ENCODE measurements at regions not wholly inside any gene's neighbourhood (a gene's known extent, or its start where the extent isn't known, plus 50 kb on each side); places are given as distances from the start of the nearest gene placed in this dataset.

DNA sequence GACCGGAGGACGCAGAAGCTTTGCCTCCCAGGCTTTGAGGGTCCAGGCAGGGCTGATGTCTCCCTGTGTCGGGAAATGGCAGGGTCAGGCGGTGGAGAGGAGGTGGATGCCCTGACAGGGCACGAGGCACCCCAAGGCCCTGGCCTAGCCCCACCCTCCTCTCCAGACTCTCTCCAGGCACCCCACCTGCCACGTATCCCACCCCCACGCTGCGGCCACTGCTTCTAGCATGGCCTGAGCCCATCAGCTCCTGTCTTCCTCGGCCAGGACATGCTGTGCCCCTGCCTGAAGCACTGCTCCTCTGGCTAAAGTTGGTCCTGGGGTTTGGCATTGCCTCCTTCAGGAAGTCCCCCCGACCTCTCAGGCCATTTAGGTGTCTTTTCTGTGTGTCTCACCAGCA lies 64.2 kb upstream of the RXRA start:
- H3K27ac ChIP-seq (ENCODE audit: low read depth, low read length, poor library complexity, severe bottlenecking) = no peak overlapping the region
- no peak overlapping the region for H3K4me3 ChIP-seq (ENCODE audit: low read depth, low read length, poor library complexity, severe bottlenecking)
- ChIA-PET CTCF (ENCODE audit: unreplicated experiment) (no interaction called here), POLR2A (no interaction called here)
- DNase-seq (ENCODE audit: low spot score) = no peak
- H3K79me2 ChIP-seq (ENCODE audit: insufficient read depth, low read depth, low read length) = no peaks in the 10 kb centered on the region
- no peak overlapping the region for H3K4me2 ChIP-seq (ENCODE audit: low read length)
- no peaks in the 10 kb centered on the region for H3K9me2 ChIP-seq (ENCODE audit: insufficient read depth, low read length)
- intact Hi-C loops (cut with micrococcal nuclease; ENCODE audit: unreplicated experiment) = no loop called here
- H3K36me3 ChIP-seq (ENCODE audit: insufficient read depth, low read length) = no peaks in the 10 kb centered on the region
- TF ChIP-seq EZH2phosphoT487 (IDR thresholded peaks at IDR 0.05; ENCODE audit: borderline replicate concordance, low read depth, low read length) (no peak), CTCF (conservative IDR thresholded peaks at IDR 0.05; ENCODE audit: low read length) (no peak)
- H3K9me3 ChIP-seq (ENCODE audit: low read length) = no peaks in the 10 kb centered on the region
- H3K4me1 ChIP-seq (ENCODE audit: insufficient read depth, low read length, poor library complexity, severe bottlenecking) = no peaks in the 10 kb centered on the region
- H2AFZ ChIP-seq (ENCODE audit: low read length) = no peak overlapping the region
- no peaks in the 10 kb centered on the region for H4K20me1 ChIP-seq (ENCODE audit: insufficient read depth, low read length)
- BruUV-seq (replicated peaks) = no TSS peak

DNA sequence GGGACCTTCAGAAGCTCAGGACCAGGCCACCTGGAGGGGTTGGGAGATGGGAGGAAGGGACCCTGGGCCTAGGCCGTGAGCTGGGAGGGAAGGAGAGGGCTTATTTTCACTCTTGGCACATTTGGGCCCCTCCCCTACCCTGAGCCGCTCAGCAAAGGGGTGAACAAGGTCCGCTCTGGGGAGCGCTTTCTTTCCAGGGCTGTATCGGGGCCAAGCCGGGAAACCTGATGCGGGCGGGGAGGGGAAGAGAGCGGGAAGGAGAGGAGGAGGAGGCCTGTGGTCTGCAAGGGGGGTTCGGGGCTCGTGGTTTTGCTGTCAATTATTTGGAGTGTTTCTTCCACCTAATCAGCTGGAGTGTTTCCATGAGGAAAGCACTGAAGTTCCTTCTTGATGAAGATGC lies 62.7 kb upstream of the RXRA start:
- POLR2A ChIA-PET = no interaction called here
- Histone ChIP-seq H3K27ac (ENCODE audit: low read depth, low read length, poor library complexity, severe bottlenecking) (no peak overlapping the region), H3K4me3 (ENCODE audit: low read depth, low read length, poor library complexity, severe bottlenecking) (no peak overlapping the region), H3K4me2 (ENCODE audit: low read length) (no peak overlapping the region), H3K79me2 (ENCODE audit: insufficient read depth, low read depth, low read length) (no peaks in the 10 kb centered on the region), H3K9me3 (ENCODE audit: low read length) (no peaks in the 10 kb centered on the region), H3K4me1 (ENCODE audit: insufficient read depth, low read length, poor library complexity, severe bottlenecking) (peaks cover 8% of the 10 kb centered on the region), H4K20me1 (ENCODE audit: insufficient read depth, low read length) (no peaks in the 10 kb centered on the region), H3K36me3 (ENCODE audit: insufficient read depth, low read length) (no peaks in the 10 kb centered on the region), H2AFZ (ENCODE audit: low read length) (no peak overlapping the region), H3K9me2 (ENCODE audit: insufficient read depth, low read length) (no peaks in the 10 kb centered on the region)
- intact Hi-C loops (cut with micrococcal nuclease; ENCODE audit: unreplicated experiment) = no loop called here
- BruUV-seq (replicated peaks) = no TSS peak
- CTCF ChIA-PET (ENCODE audit: unreplicated experiment) = no interaction called here
- TF ChIP-seq CTCF (conservative IDR thresholded peaks at IDR 0.05; ENCODE audit: low read length) (no peak), EZH2phosphoT487 (IDR thresholded peaks at IDR 0.05; ENCODE audit: borderline replicate concordance, low read depth, low read length) (no peak)
- no peak for DNase-seq (ENCODE audit: low spot score)

GRCh38 chr9:134264169-134264568 lies 62.1 kb upstream of the RXRA start:
- H3K4me1 ChIP-seq (ENCODE audit: insufficient read depth, low read length, poor library complexity, severe bottlenecking) = peaks cover 8% of the 10 kb centered on the region
- no peaks in the 10 kb centered on the region for H3K36me3 ChIP-seq (ENCODE audit: insufficient read depth, low read length)
- H3K27ac ChIP-seq (ENCODE audit: low read depth, low read length, poor library complexity, severe bottlenecking) = no peak overlapping the region
- CTCF ChIA-PET (ENCODE audit: unreplicated experiment) = no interaction called here
- no peak for DNase-seq (ENCODE audit: low spot score)
- no peak overlapping the region for H3K4me2 ChIP-seq (ENCODE audit: low read length)
- no peaks in the 10 kb centered on the region for H3K9me3 ChIP-seq (ENCODE audit: low read length)
- no peak overlapping the region for H2AFZ ChIP-seq (ENCODE audit: low read length)
- POLR2A ChIA-PET = no interaction called here
- no peak overlapping the region for H3K4me3 ChIP-seq (ENCODE audit: low read depth, low read length, poor library complexity, severe bottlenecking)
- H3K9me2 ChIP-seq (ENCODE audit: insufficient read depth, low read length) = no peaks in the 10 kb centered on the region
- BruUV-seq (replicated peaks) = no TSS peak
- TF ChIP-seq EZH2phosphoT487 (IDR thresholded peaks at IDR 0.05; ENCODE audit: borderline replicate concordance, low read depth, low read length) = no peak
- no peak for TF ChIP-seq CTCF (conservative IDR thresholded peaks at IDR 0.05; ENCODE audit: low read length)
- no peaks in the 10 kb centered on the region for H4K20me1 ChIP-seq (ENCODE audit: insufficient read depth, low read length)
- intact Hi-C loops (cut with micrococcal nuclease; ENCODE audit: unreplicated experiment) = no loop called here
- H3K79me2 ChIP-seq (ENCODE audit: insufficient read depth, low read depth, low read length) = no peaks in the 10 kb centered on the region

All from OCI-LY7 (cell line).